ENCODE measurements at regions not wholly inside any gene's neighbourhood (a gene's known extent, or its start where the extent isn't known, plus 50 kb on each side); places are given as distances from the start of the nearest gene placed in this dataset.

DNA sequence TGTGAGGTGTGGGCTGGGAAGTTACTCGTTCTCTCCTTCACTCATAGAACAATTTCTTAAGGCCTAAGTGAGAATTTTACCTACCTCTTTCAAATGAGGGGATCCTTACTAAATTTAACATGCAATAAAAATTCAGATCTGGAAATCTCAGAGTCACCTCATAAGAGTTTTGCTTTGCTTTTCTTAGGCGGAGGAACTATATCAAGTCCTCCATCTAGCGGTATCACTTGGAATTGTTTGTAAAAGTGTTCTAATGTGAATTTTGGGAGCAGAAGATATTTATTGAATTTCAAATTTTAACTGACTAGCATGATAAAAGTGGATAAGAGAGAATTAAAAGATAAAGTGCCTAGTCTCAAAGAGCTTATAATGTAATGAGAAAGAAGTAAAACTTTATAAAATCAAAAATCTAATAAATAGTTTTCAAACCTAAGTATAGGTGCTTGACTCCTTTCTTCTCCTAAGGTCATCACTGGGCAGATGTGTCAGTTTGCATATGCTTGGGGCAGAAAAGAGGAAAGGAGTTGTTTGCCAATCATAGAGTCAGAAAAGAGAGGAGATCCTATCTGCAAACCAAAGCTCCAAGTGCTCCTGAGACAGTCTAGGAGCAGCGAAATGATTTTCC, 145.7 kb upstream of the DAB2 start:
- Histone ChIP-seq H3K27ac (ENCODE audit: insufficient read depth, low read length) (no peak overlapping the region), H3K4me3 (replicated peaks in 1 of 4; ENCODE audit: control extremely low read depth in 1 of 4, insufficient read depth in 1 of 4, low read depth in 3 of 4, low read length in 4 of 4) (no peak overlapping the region), H3K36me3 (ENCODE audit: control insufficient read depth, insufficient read depth, low read length) (no peaks in the 10 kb centered on the region), H3K4me2 (ENCODE audit: extremely low read depth, insufficient read depth, low read length) (no peak overlapping the region), H3K4me1 (ENCODE audit: control insufficient read depth, extremely low read depth, insufficient read depth, low read length) (no peaks in the 10 kb centered on the region), H3K27me3 (ENCODE audit: control insufficient read depth, insufficient read depth, low read length) (no peaks in the 10 kb centered on the region), H3K79me2 (ENCODE audit: control insufficient read depth, insufficient read depth, low read length) (no peaks in the 10 kb centered on the region), H3K9me3 (ENCODE audit: control insufficient read depth, insufficient read depth, low read depth, low read length) (no peaks in the 10 kb centered on the region), H2AFZ (ENCODE audit: low read length) (no peak overlapping the region), H3K9ac (ENCODE audit: insufficient read depth, low read length) (no peak overlapping the region), H4K20me1 (ENCODE audit: control insufficient read depth, extremely low read depth, insufficient read depth, low read length) (no peaks in the 10 kb centered on the region)
- TF ChIP-seq, protein P1, sequence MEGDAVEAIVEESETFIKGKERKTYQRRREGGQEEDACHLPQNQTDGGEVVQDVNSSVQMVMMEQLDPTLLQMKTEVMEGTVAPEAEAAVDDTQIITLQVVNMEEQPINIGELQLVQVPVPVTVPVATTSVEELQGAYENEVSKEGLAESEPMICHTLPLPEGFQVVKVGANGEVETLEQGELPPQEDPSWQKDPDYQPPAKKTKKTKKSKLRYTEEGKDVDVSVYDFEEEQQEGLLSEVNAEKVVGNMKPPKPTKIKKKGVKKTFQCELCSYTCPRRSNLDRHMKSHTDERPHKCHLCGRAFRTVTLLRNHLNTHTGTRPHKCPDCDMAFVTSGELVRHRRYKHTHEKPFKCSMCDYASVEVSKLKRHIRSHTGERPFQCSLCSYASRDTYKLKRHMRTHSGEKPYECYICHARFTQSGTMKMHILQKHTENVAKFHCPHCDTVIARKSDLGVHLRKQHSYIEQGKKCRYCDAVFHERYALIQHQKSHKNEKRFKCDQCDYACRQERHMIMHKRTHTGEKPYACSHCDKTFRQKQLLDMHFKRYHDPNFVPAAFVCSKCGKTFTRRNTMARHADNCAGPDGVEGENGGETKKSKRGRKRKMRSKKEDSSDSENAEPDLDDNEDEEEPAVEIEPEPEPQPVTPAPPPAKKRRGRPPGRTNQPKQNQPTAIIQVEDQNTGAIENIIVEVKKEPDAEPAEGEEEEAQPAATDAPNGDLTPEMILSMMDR (conservative IDR thresholded peaks at IDR 0.05 in 1 of 2, IDR thresholded peaks at IDR 0.05 in 1 of 2; ENCODE audit: low read depth in 1 of 2, low read length in 2 of 2) = peak; percentile 50 to 71
- TF ChIP-seq EZH2 (IDR thresholded peaks at IDR 0.05; ENCODE audit: low read length, missing control alignments) = no peak
- peak; percentile 31 to 70 for DNase-seq (ENCODE audit: low read depth in 2 of 2)

DNA sequence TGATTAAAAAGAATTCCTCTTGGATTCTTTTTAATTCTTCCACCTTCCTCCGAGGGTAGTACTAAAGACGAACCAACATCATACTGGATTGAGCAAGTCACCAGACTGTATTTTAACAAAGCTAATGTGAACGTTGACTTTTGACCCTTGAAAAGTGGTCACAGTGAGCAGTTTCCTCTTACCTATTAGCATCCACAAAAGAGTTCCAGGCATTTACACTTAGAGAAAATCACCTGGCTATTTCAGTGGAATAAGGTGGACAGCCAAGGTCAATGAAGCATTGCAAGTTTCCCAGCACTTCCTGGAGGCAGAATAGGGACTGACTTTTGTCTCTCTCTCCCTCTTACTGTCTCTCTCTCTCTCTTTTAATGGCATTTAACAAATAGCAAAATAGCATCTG, 145.1 kb upstream of the DAB2 start:
- no peaks in the 10 kb centered on the region for H3K79me2 ChIP-seq (ENCODE audit: control insufficient read depth, insufficient read depth, low read length)
- no peak overlapping the region for H3K27ac ChIP-seq (ENCODE audit: insufficient read depth, low read length)
- no peaks in the 10 kb centered on the region for H3K36me3 ChIP-seq (ENCODE audit: control insufficient read depth, insufficient read depth, low read length)
- no peaks in the 10 kb centered on the region for H3K9me3 ChIP-seq (ENCODE audit: control insufficient read depth, insufficient read depth, low read depth, low read length)
- TF ChIP-seq EZH2 (IDR thresholded peaks at IDR 0.05; ENCODE audit: low read length, missing control alignments) = no peak
- TF ChIP-seq, protein P1 (conservative IDR thresholded peaks at IDR 0.05 in 1 of 2, IDR thresholded peaks at IDR 0.05 in 1 of 2; ENCODE audit: low read depth in 1 of 2, low read length in 2 of 2) = no peak
- H3K4me2 ChIP-seq (ENCODE audit: extremely low read depth, insufficient read depth, low read length) = no peak overlapping the region
- no peak overlapping the region for H3K9ac ChIP-seq (ENCODE audit: insufficient read depth, low read length)
- DNase-seq (ENCODE audit: low read depth in 2 of 2) = no peak
- H3K4me3 ChIP-seq (replicated peaks in 1 of 4; ENCODE audit: control extremely low read depth in 1 of 4, insufficient read depth in 1 of 4, low read depth in 3 of 4, low read length in 4 of 4) = no peak overlapping the region
- H3K27me3 ChIP-seq (ENCODE audit: control insufficient read depth, insufficient read depth, low read length) = no peaks in the 10 kb centered on the region
- H3K4me1 ChIP-seq (ENCODE audit: control insufficient read depth, extremely low read depth, insufficient read depth, low read length) = no peaks in the 10 kb centered on the region
- H2AFZ ChIP-seq (ENCODE audit: low read length) = no peak overlapping the region
- no peaks in the 10 kb centered on the region for H4K20me1 ChIP-seq (ENCODE audit: control insufficient read depth, extremely low read depth, insufficient read depth, low read length)

GRCh38 chr5:39566891-39567290, 142.1 kb upstream of the DAB2 start:
- no peaks in the 10 kb centered on the region for H3K27me3 ChIP-seq (ENCODE audit: control insufficient read depth, insufficient read depth, low read length)
- TF ChIP-seq, protein P1 (conservative IDR thresholded peaks at IDR 0.05 in 1 of 2, IDR thresholded peaks at IDR 0.05 in 1 of 2; ENCODE audit: low read depth in 1 of 2, low read length in 2 of 2) = no peak
- TF ChIP-seq EZH2 (IDR thresholded peaks at IDR 0.05; ENCODE audit: low read length, missing control alignments) = no peak
- H2AFZ ChIP-seq (ENCODE audit: low read length) = no peak overlapping the region
- H3K4me2 ChIP-seq (ENCODE audit: extremely low read depth, insufficient read depth, low read length) = no peak overlapping the region
- no peaks in the 10 kb centered on the region for H4K20me1 ChIP-seq (ENCODE audit: control insufficient read depth, extremely low read depth, insufficient read depth, low read length)
- no peaks in the 10 kb centered on the region for H3K36me3 ChIP-seq (ENCODE audit: control insufficient read depth, insufficient read depth, low read length)
- H3K9ac ChIP-seq (ENCODE audit: insufficient read depth, low read length) = no peak overlapping the region
- H3K4me1 ChIP-seq (ENCODE audit: control insufficient read depth, extremely low read depth, insufficient read depth, low read length) = no peaks in the 10 kb centered on the region
- DNase-seq (ENCODE audit: low read depth in 2 of 2) = no peak
- no peak overlapping the region for H3K4me3 ChIP-seq (replicated peaks in 1 of 4; ENCODE audit: control extremely low read depth in 1 of 4, insufficient read depth in 1 of 4, low read depth in 3 of 4, low read length in 4 of 4)
- no peak overlapping the region for H3K27ac ChIP-seq (ENCODE audit: insufficient read depth, low read length)
- H3K9me3 ChIP-seq (ENCODE audit: control insufficient read depth, insufficient read depth, low read depth, low read length) = no peaks in the 10 kb centered on the region
- no peaks in the 10 kb centered on the region for H3K79me2 ChIP-seq (ENCODE audit: control insufficient read depth, insufficient read depth, low read length)

All from fibroblast of lung (primary cell).